Kidney (tissue), 13 donors: ENCODE measurements at regions not wholly inside any gene's neighbourhood (a gene's known extent, or its start where the extent isn't known, plus 50 kb on each side); places are given as distances from the start of the nearest gene placed in this dataset.

Source experiments
- DNase-seq, 5 donors: peaks; one replicate each; pipeline ENCODE4 v3.0.0-alpha.2; 2013 to 2020
- FAIRE-seq: peaks from 2 replicates; lab custom pipeline; 2012; peaks lifted over from hg19 to GRCh38; lab: Jason Lieb, UNC
- H3K27ac ChIP-seq, 2 donors: one replicate each; pipeline ENCODE4 v1.7.0; 2013; ENCODE audit warnings: low read depth in 2 of 2, low read length in 2 of 2, inconsistent platforms in 1 of 2
- H3K27me3 ChIP-seq: one replicate; pipeline ENCODE4 v1.7.1; 2013; ENCODE audit warnings: low read length, inconsistent platforms; ENCODE audit not compliant: control insufficient read depth, insufficient read depth
- H3K36me3 ChIP-seq, 3 donors: one replicate each; pipeline versions ENCODE4 v1.7.0 to v1.7.1; 2013; ENCODE audit warnings: low read length in 3 of 3, control low read depth in 1 of 3, inconsistent platforms in 1 of 3; ENCODE audit not compliant: insufficient read depth in 3 of 3, control insufficient read depth in 2 of 3
- H3K4me1 ChIP-seq, 3 donors: one replicate each; pipeline versions ENCODE4 v1.7.0 to v1.7.1; 2013; ENCODE audit warnings: low read length in 3 of 3, inconsistent platforms in 1 of 3, low read depth in 1 of 3; ENCODE audit not compliant: control insufficient read depth in 2 of 3, insufficient read depth in 2 of 3
- H3K4me3 ChIP-seq, 3 donors: one replicate each; pipeline versions ENCODE4 v1.7.0 to v1.8.1; 2013; ENCODE audit warnings: low read length in 3 of 3, control low read depth in 1 of 3, inconsistent platforms in 1 of 3
- H3K9ac ChIP-seq, 3 donors: one replicate each; pipeline versions ENCODE4 v1.7.0 to v1.7.1; 2013; ENCODE audit warnings: low read length in 3 of 3, control low read depth in 1 of 3, inconsistent platforms in 1 of 3
- H3K9me3 ChIP-seq, 3 donors: one replicate each; pipeline versions ENCODE4 v1.7.0 to v1.7.1; 2013; ENCODE audit warnings: low read length in 3 of 3, control low read depth in 1 of 3, inconsistent platforms in 1 of 3; ENCODE audit not compliant: control insufficient read depth in 2 of 3, insufficient read depth in 1 of 3
- CTCF ChIP-seq: IDR thresholded peaks from 3 replicates; pipeline ENCODE4 v1.5.1; 2012; ENCODE audit warnings: mild to moderate bottlenecking, moderate library complexity, borderline replicate concordance; ENCODE audit not compliant: insufficient read depth; ENCODE audit errors: extremely low read depth
- intact Hi-C: fragments of 100-400 bp; cut with DNase I; formaldehyde crosslinking; loops from one replicate; pipeline ENCODE4 v1.11.1; 2022
- donor health status: control.
- donor health status: control.
- donor health status: control.
- donor health status: control.
- donor health status: control.
- donor health status: DM: yes; HTN: yes; CAD: no.
- donor health status: Normal renal cell carcinoma (clear cell type).

- H3K27ac ChIP-seq = no peak overlapping the region
These were observed 205.0 kb upstream of the PRDM9 start for GRCh38 chr5:23302438-23302837.

GRCh38 chr5:23289162-23289561, 218.2 kb upstream of the PRDM9 start:
- Histone ChIP-seq H3K27ac (no peak overlapping the region), H3K9me3 (no peaks in the 10 kb centered on the region), H3K4me3 (no peak overlapping the region), H3K4me1 (no peaks in the 10 kb centered on the region), H3K27me3 (no peaks in the 10 kb centered on the region), H3K9ac (no peak overlapping the region), H3K36me3 (no peaks in the 10 kb centered on the region)
- no peak for TF ChIP-seq CTCF
- no peak for DNase-seq
- intact Hi-C loops = no loop called here
- FAIRE-seq = no peak

More at GRCh38 chr5:23302438-23302837, 205.0 kb upstream of the PRDM9 start:
- TF ChIP-seq CTCF = no peak
- no peaks in the 10 kb centered on the region for H3K27me3 ChIP-seq
- FAIRE-seq (no peak), DNase-seq (no peak)
- H3K9me3 ChIP-seq = no peaks in the 10 kb centered on the region
- no peaks in the 10 kb centered on the region for H3K36me3 ChIP-seq
- H3K4me3 ChIP-seq = no peak overlapping the region
- intact Hi-C loops = no loop called here
- H3K9ac ChIP-seq = no peak overlapping the region
- no peaks in the 10 kb centered on the region for H3K4me1 ChIP-seq

GRCh38 chr5:23284656-23285055, 222.8 kb upstream of the PRDM9 start:
- Histone ChIP-seq H3K4me1 (no peaks in the 10 kb centered on the region), H3K9me3 (no peaks in the 10 kb centered on the region), H3K4me3 (no peak overlapping the region), H3K9ac (no peak overlapping the region), H3K27me3 (no peaks in the 10 kb centered on the region), H3K36me3 (no peaks in the 10 kb centered on the region), H3K27ac (no peak overlapping the region)
- intact Hi-C loops = no loop called here
- DNase-seq (no peak), FAIRE-seq (no peak)
- TF ChIP-seq CTCF = no peak

- Histone ChIP-seq H3K4me1 (no peaks in the 10 kb centered on the region), H3K27ac (no peak overlapping the region), H3K4me3 (no peak overlapping the region), H3K27me3 (no peaks in the 10 kb centered on the region), H3K9ac (no peak overlapping the region), H3K9me3 (peaks cover 0 to 2% (median 0%) of the 10 kb centered on the region in 3 donors), H3K36me3 (no peaks in the 10 kb centered on the region)
- FAIRE-seq = no peak
- no peak for DNase-seq
- TF ChIP-seq CTCF = no peak
- intact Hi-C loops = no loop called here
These were observed 233.2 kb upstream of the PRDM9 start for GRCh38 chr5:23274171-23274570.
